CD4-positive, CD25-positive, alpha-beta regulatory T cell (primary cell): ENCODE measurements at regions not wholly inside any gene's neighbourhood (a gene's known extent, or its start where the extent isn't known, plus 50 kb on each side); places are given as distances from the start of the nearest gene placed in this dataset.

Experiments used
- ATAC-seq, 2 donors: fragments of 150-1000 bp; cut with Tn5 transposase; one replicate each; pipeline ENCODE4 v1.10.0; 2021; ENCODE audit warnings: low read depth in 2 of 2, moderate number of reproducible peaks in 2 of 2, moderate library complexity in 1 of 2
- DNase-seq, 3 donors: peaks; one replicate each; pipeline versions ENCODE4 v3.0.0 to v3.0.0-alpha.2; 2012 to 2022; ENCODE audit warnings: mixed read lengths in 1 of 3
- H3K27ac ChIP-seq: one replicate; pipeline ENCODE4 v1.7.0; 2013; ENCODE audit warnings: mild to moderate bottlenecking, low read length; ENCODE audit not compliant: insufficient read depth, poor library complexity, severe bottlenecking
- H3K27me3 ChIP-seq: one replicate; pipeline ENCODE4 v1.7.0; 2013; ENCODE audit warnings: low read length; ENCODE audit not compliant: control insufficient read depth, insufficient read depth
- H3K36me3 ChIP-seq: one replicate; pipeline ENCODE4 v1.7.0; 2013; ENCODE audit warnings: mild to moderate bottlenecking, low read length, moderate library complexity; ENCODE audit not compliant: control insufficient read depth, insufficient read depth
- H3K4me1 ChIP-seq: 2 replicates; pipeline ENCODE4 v1.7.0; 2013; ENCODE audit warnings: mild to moderate bottlenecking, low read length; ENCODE audit not compliant: insufficient read depth, control insufficient read depth, poor library complexity, severe bottlenecking
- H3K4me3 ChIP-seq: one replicate; pipeline ENCODE4 v1.7.0; 2013; ENCODE audit warnings: low read depth, mild to moderate bottlenecking, low read length, moderate library complexity
- H3K9me3 ChIP-seq, 2 experiments: 1 replicate in 1 of 2; 2 replicates in 1 of 2; pipeline ENCODE4 v1.7.0; 2013; ENCODE audit warnings: low read length in 2 of 2, mild to moderate bottlenecking in 1 of 2, moderate library complexity in 1 of 2; ENCODE audit not compliant: control insufficient read depth in 2 of 2
- H3K27ac Mint-ChIP-seq, 3 donors: one replicate each; pipeline ENCODE4 v1.8.0; 2020 to 2022; ENCODE audit warnings: mild to moderate bottlenecking in 3 of 3, mixed read lengths in 3 of 3, moderate library complexity in 2 of 3
- H3K27me3 Mint-ChIP-seq: one replicate; pipeline ENCODE4 v1.8.0; 2022; ENCODE audit warnings: mild to moderate bottlenecking, mixed read lengths
- H3K36me3 Mint-ChIP-seq: one replicate; pipeline ENCODE4 v1.8.0; 2020; ENCODE audit warnings: mixed read lengths
- H3K4me1 Mint-ChIP-seq, 4 donors: one replicate each; pipeline ENCODE4 v1.8.0; 2020 to 2022; ENCODE audit warnings: mixed read lengths in 4 of 4, mild to moderate bottlenecking in 1 of 4
- H3K4me3 Mint-ChIP-seq, 4 donors: one replicate each; pipeline ENCODE4 v1.8.0; 2020 to 2022; ENCODE audit warnings: mild to moderate bottlenecking in 4 of 4, mixed read lengths in 4 of 4, moderate library complexity in 3 of 4
- H3K9me3 Mint-ChIP-seq, 7 donors: one replicate each; pipeline ENCODE4 v1.8.0; 2020 to 2022; ENCODE audit warnings: mixed read lengths in 7 of 7, mild to moderate bottlenecking in 3 of 7, moderate library complexity in 2 of 7

GRCh38 chr20:24332956-24333355 lies 136.5 kb upstream of the SYNDIG1 start:
- H3K27me3 ChIP-seq, result no peaks in the 10 kb centered on the region
- no peaks in the 10 kb centered on the region for H3K4me1 ChIP-seq
- Mint-ChIP-seq H3K27me3 (no peaks in the 10 kb centered on the region), H3K36me3 (no peaks in the 10 kb centered on the region), H3K4me1 (no peaks in the 10 kb centered on the region), H3K27ac (no peak overlapping the region), H3K9me3 (no peaks in the 10 kb centered on the region), H3K4me3 (no peak overlapping the region)
- no peak for DNase-seq
- no peak for ATAC-seq
- no peak overlapping the region for H3K27ac ChIP-seq
- no peaks in the 10 kb centered on the region for H3K9me3 ChIP-seq
- H3K36me3 ChIP-seq, result no peaks in the 10 kb centered on the region
- no peak overlapping the region for H3K4me3 ChIP-seq

GRCh38 chr20:24331939-24332338 lies 137.5 kb upstream of the SYNDIG1 start:
- ATAC-seq, result no peak
- Mint-ChIP-seq H3K9me3 (no peaks in the 10 kb centered on the region), H3K4me1 (no peaks in the 10 kb centered on the region), H3K27ac (no peak overlapping the region), H3K4me3 (no peak overlapping the region), H3K27me3 (no peaks in the 10 kb centered on the region), H3K36me3 (no peaks in the 10 kb centered on the region)
- Histone ChIP-seq H3K27me3 (no peaks in the 10 kb centered on the region), H3K4me1 (no peaks in the 10 kb centered on the region), H3K4me3 (no peak overlapping the region), H3K9me3 (no peaks in the 10 kb centered on the region), H3K27ac (no peak overlapping the region), H3K36me3 (no peaks in the 10 kb centered on the region)
- no peak for DNase-seq

DNA sequence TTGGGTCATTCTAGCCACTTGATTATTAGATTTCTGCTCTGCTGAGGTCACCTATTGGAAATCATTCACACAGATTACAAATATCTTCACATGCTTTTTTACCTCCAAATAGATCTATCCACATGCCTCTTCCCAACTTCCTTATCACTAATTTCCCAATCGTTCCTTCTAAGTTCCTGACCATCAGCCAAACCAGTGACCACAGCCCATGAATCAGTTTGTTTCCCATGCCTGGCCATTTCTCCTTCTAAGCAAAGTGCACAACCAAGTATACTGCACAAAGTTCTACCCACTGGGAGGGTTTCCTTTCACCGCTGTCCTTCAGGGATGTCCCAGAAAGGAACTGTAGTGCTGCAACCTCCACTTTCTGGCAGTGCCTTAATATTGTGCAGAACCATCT lies 140.5 kb upstream of the SYNDIG1 start:
- Mint-ChIP-seq H3K4me3 (no peak overlapping the region), H3K27me3 (no peaks in the 10 kb centered on the region), H3K9me3 (no peaks in the 10 kb centered on the region), H3K36me3 (no peaks in the 10 kb centered on the region), H3K27ac (no peak overlapping the region), H3K4me1 (no peaks in the 10 kb centered on the region)
- Histone ChIP-seq H3K4me1 (no peaks in the 10 kb centered on the region), H3K27ac (no peak overlapping the region), H3K9me3 (no peaks in the 10 kb centered on the region), H3K36me3 (no peaks in the 10 kb centered on the region), H3K4me3 (no peak overlapping the region), H3K27me3 (no peaks in the 10 kb centered on the region)
- DNase-seq (no peak), ATAC-seq (no peak)

DNA sequence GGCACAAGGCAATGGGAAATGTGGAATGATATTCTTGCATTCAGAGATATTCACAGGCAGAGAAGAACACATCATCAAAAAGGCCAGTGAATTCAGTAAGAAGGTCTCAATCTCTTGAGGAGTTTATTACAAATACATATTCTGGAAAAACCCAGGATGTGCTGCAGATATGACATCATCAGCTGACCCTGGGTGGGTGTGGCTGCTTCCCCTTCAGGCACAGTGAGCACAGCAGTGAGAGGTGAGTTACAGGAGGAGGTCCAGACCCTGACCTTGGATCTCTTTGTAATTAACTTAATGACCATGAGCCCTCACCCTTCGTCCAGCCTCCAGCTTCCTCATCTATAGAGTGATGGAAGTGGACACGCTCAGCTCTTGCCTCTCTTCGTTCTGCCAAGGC lies 147.5 kb upstream of the SYNDIG1 start:
- H3K36me3 ChIP-seq, result no peaks in the 10 kb centered on the region
- no peaks in the 10 kb centered on the region for H3K9me3 ChIP-seq
- no peak overlapping the region for H3K27ac Mint-ChIP-seq
- H3K27me3 Mint-ChIP-seq, result no peaks in the 10 kb centered on the region
- peaks cover 0 to 22% (median 2%) of the 10 kb centered on the region in 4 donors for H3K4me1 Mint-ChIP-seq
- ATAC-seq (no peak), DNase-seq (no peak)
- H3K4me3 Mint-ChIP-seq, result no peak overlapping the region
- H3K27ac ChIP-seq, result no peak overlapping the region
- peaks cover 7% of the 10 kb centered on the region for H3K4me1 ChIP-seq
- no peaks in the 10 kb centered on the region for H3K27me3 ChIP-seq
- peaks cover 0 to 1% (median 0%) of the 10 kb centered on the region in 7 donors for H3K9me3 Mint-ChIP-seq
- no peak overlapping the region for H3K4me3 ChIP-seq
- no peaks in the 10 kb centered on the region for H3K36me3 Mint-ChIP-seq

- ATAC-seq, result no peak
- no peak overlapping the region for H3K27ac Mint-ChIP-seq
Measured at GRCh38 chr20:24318569-24319352, 150.7 kb upstream of the SYNDIG1 start.

GRCh38 chr20:24317224-24317623 lies 152.2 kb upstream of the SYNDIG1 start:
- H3K27ac Mint-ChIP-seq, result peak overlapping the region in 1 of 3 donors; percentile 82
- H3K27ac ChIP-seq, result no peak overlapping the region
- peaks cover 0 to 24% (median 2%) of the 10 kb centered on the region in 4 donors for H3K4me1 Mint-ChIP-seq
- peaks cover 0 to 1% (median 0%) of the 10 kb centered on the region in 7 donors for H3K9me3 Mint-ChIP-seq
- H3K9me3 ChIP-seq, result no peaks in the 10 kb centered on the region
- ATAC-seq (no peak), DNase-seq (peak in 1 of 3 donors; percentile 3)
- H3K4me3 Mint-ChIP-seq, result peak overlapping the region in 1 of 4 donors; percentile 14
- peaks cover 5% of the 10 kb centered on the region for H3K27me3 Mint-ChIP-seq
- peaks cover 7% of the 10 kb centered on the region for H3K4me1 ChIP-seq
- H3K4me3 ChIP-seq, result no peak overlapping the region
- no peaks in the 10 kb centered on the region for H3K27me3 ChIP-seq
- no peaks in the 10 kb centered on the region for H3K36me3 ChIP-seq
- H3K36me3 Mint-ChIP-seq, result no peaks in the 10 kb centered on the region

More at GRCh38 chr20:24318569-24319352, 150.7 kb upstream of the SYNDIG1 start:
- peaks cover 7% of the 10 kb centered on the region for H3K4me1 ChIP-seq
- H3K27me3 ChIP-seq, result no peaks in the 10 kb centered on the region
- Mint-ChIP-seq H3K36me3 (no peaks in the 10 kb centered on the region), H3K4me3 (no peak overlapping the region), H3K4me1 (peaks cover 0 to 24% (median 2%) of the 10 kb centered on the region in 4 donors), H3K9me3 (peaks cover 0 to 1% (median 0%) of the 10 kb centered on the region in 7 donors), H3K27me3 (no peaks in the 10 kb centered on the region)
- H3K4me3 ChIP-seq, result no peak overlapping the region
- peak in 1 of 3 donors; percentile 33 for DNase-seq
- no peaks in the 10 kb centered on the region for H3K9me3 ChIP-seq
- no peaks in the 10 kb centered on the region for H3K36me3 ChIP-seq
- no peak overlapping the region for H3K27ac ChIP-seq

DNA sequence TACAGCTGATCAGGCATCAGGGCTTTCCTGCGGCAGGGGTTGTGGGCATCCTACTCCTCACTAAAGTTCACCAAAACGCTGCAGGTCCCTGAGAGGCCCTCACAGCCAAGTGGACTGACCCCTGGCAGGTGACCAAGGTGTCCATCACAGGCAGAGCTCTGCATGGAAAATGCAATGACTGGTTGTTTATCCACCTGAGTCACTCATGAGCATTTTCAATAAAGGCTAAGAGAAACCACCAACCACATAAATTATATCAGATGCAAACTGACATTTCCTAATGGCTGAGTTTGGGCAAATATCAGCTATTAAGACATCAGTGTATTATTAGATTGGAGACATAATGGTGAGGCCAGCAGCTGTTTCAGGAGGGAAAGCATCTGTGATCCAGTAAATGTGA lies 152.7 kb upstream of the SYNDIG1 start:
- Histone ChIP-seq H3K27me3 (no peaks in the 10 kb centered on the region), H3K36me3 (no peaks in the 10 kb centered on the region), H3K4me3 (no peak overlapping the region), H3K4me1 (peaks cover 7% of the 10 kb centered on the region), H3K9me3 (no peaks in the 10 kb centered on the region), H3K27ac (no peak overlapping the region)
- Mint-ChIP-seq H3K27me3 (peaks cover 5% of the 10 kb centered on the region), H3K4me3 (no peak overlapping the region), H3K27ac (no peak overlapping the region), H3K4me1 (peaks cover 0 to 24% (median 2%) of the 10 kb centered on the region in 4 donors), H3K36me3 (no peaks in the 10 kb centered on the region), H3K9me3 (peaks cover 0 to 2% (median 0%) of the 10 kb centered on the region in 7 donors)
- DNase-seq (no peak), ATAC-seq (no peak)

DNA sequence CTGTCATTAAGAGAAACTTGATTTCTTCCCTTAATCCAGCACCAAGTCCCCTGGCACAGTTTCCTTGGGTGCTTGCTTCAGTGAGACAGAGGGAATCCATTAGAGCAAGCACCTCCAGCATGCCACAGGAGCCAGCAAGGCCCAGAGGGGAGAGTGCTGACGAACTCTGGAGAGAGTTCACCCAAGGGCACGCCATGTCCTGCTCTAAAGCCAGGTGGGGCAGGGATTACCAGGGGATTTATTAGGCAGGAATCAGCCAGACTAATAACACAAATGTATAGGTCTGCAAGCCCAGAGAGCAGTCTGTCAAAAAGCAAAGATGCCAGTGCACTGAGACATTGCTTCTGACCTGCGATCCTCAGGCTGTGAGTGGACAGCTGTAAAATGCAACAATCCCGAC lies 155.4 kb upstream of the SYNDIG1 start:
- ATAC-seq (no peak), DNase-seq (no peak)
- H3K9me3 Mint-ChIP-seq, result peaks cover 0 to 3% (median 0%) of the 10 kb centered on the region in 7 donors
- no peaks in the 10 kb centered on the region for H3K27me3 ChIP-seq
- peaks cover 5% of the 10 kb centered on the region for H3K4me1 ChIP-seq
- no peak overlapping the region for H3K27ac ChIP-seq
- no peaks in the 10 kb centered on the region for H3K9me3 ChIP-seq
- H3K4me3 ChIP-seq, result no peak overlapping the region
- H3K36me3 Mint-ChIP-seq, result no peaks in the 10 kb centered on the region
- peaks cover 0 to 18% (median 2%) of the 10 kb centered on the region in 4 donors for H3K4me1 Mint-ChIP-seq
- H3K27ac Mint-ChIP-seq, result no peak overlapping the region
- H3K36me3 ChIP-seq, result no peaks in the 10 kb centered on the region
- H3K27me3 Mint-ChIP-seq, result peaks cover 10% of the 10 kb centered on the region
- no peak overlapping the region for H3K4me3 Mint-ChIP-seq
